ENCODE measurements at regions not wholly inside any gene's neighbourhood (a gene's known extent, or its start where the extent isn't known, plus 50 kb on each side); places are given as distances from the start of the nearest gene placed in this dataset.

DNA sequence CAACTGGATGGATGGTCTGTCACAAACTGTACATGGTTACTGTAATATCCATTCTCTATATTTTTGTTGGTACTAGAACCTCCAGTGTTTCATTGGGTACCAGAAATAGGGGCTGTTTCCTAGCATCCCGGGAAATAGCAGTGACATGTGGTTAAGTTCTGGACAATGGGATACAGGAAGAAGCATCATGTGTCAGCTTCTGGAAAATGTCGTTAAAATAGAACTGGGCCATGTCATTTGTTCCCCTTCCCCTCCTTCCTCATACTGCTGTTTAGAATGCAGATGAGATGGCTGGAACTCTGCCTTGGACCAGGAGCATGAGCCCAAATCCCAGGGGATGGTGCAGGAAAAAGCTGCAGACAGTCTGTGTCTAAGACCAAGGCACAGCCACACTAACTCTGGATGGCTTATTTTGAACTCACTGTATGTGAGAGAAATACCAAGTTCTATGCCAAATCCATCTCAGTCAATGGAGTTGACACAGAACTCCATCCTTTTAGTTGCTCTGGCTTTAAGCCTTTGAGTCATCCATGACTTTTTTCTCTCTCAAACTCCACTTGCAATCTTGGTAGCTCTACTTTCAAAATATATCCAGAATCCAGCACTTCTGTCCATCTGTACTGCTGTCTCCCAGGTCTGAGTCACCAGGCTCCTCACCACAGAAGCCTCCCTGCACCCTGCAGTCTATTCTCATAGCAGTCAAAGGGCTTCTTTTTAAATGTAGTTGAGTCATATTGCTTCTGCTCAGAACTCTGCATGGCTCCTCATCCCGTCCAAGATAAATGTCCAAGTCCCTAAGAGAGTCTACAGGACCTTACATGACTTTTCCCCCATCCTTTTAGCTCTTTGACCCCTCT, 184.2 kb downstream of the NSG2 start:
- DNase-seq (ENCODE audit: low read depth in 1 of 2, low spot score in 1 of 2): no peak

DNA sequence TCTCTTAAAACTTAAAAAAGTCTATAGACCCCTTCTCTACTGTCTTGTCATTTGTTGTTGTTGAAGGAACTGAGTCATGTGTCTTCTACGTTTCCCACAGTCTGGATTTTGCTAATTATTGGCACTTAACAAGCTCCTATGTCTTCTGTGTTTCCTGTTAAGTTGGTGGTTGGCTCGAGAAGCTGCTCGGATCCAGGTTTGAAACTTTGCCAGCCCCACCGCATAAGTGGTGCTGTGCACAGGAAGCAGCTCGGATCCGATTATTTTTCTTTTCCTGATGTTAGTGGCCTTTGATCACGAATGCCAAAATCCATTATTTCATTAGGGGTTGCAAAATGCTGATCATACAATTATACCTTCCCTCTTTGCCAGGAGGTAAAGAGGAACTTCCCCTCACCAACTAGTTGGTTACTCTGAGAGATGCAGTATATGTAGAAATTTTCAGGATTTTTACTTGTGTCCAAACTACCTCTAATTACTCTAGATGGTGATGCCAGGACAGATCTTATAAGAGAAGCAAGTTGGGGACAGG, 186.5 kb downstream of the NSG2 start:
- DNase-seq (ENCODE audit: low read depth in 1 of 2, low spot score in 1 of 2): no peak

DNA sequence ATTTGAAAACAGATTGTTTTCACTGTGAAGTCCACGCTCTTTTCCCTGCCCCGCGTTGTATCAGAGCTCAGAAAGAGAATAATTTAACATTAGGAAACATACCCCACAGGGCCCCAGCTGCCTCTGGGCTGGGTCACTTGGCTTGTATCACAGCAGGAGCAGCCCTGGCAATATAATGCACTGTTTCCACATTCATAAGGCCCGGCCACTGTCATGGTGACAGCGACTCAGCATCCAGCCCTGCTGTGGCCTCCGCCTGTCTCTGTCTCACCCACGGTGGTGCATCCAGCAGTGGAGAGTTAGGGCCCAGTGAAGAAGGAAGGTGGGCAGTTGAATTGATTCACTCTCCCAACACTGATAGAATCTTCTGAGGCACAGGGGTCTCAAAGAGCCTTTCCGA, 188.9 kb downstream of the NSG2 start:
- DNase-seq (ENCODE audit: low read depth in 1 of 2, low spot score in 1 of 2): no peak

DNA sequence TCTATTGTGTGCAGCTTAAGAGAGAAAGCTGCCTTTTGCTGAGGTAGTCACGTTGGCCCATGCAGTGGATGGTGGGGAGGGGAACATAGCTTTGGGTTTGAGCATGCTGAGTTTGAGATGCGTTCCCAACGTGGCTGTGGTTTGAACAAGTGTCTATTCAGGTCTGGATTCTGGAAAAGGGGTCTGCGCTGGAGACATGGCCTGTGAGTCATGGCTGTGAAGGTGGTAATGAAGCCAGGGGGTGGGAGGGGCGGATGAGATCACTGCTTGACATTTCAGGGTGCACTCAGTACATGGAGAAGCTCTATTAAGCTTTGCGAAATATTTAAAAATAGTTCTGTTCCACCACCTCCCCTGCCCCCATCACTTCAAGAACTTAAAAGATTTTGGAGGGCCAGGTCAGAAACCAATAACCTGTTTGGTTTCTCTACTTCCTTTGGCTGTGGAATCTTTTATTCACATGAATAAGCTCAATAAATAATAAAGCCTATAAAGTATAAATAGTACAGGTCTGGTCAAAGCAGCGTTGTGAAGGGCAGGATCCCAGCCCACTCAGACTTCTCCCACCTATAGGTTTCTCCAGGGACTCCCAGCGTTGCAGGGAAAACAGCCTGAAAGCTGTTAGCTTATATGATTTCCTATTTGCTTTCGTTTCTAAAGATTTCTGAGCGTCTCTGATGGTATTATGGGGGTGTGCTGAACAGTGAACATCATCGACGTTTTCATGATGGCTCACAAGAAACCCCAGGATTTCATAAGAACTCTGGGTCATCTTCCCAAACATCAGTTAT, 189.9 kb downstream of the NSG2 start:
- no peak for DNase-seq (ENCODE audit: low read depth in 1 of 2, low spot score in 1 of 2)

DNA sequence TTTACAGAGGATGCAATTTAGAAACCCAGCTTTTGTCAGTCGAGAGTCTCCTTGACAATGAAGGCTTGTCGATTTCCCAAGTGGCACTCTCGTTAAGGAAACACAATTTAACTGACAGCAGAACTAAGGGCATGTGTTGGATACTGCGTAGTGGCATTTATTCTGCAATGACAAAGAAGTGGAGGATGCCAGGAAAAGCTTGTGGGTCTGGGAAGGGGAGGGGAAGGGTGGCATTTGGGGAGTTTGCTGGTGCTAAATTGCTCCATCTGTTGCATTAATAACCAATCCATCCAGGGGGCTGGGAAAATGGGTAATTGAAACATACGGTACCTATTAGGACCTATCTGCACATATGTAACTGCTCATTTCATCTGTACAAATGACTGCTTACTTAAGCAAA, 190.6 kb downstream of the NSG2 start:
- DNase-seq (ENCODE audit: low read depth in 1 of 2, low spot score in 1 of 2): no peak

DNA sequence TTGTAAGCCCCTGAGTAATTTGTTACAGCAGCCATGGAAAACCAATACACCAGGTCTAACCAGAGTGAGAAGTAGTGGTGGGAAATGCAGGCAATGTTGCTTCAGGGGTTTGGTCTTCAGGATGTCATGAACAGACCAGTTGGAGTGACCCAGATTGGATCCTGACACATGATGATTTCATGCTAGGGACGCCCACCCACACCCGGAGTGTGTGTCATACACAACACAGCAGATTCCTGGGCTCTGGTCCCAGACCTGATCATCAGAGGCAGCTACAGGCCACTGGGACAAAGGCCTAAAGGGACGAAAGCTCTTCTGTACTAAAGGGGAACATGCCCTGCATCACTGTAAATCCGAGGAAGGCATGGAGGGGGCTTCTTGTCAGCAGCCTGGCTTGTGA, 194.2 kb downstream of the NSG2 start:
- DNase-seq (ENCODE audit: low read depth in 1 of 2, low spot score in 1 of 2): no peak

DNA sequence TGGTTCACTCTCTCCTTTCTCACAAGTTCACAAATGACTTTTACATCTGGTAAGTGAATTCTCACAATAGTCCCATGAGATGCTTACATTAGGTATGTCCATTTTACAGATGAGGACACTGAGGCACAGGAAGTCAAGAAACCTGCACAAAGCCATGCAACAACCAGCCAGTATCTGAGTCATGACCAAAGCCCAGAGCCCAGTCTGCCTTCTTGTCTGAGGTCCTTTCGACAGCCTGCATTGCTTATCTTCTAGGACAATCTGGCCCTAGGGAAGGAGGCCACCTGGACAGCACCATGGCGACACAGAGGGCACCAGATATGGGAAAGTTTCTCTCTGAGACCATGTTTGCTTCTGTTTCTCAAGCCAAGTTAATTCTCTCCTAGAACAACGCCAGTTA, 197.1 kb downstream of the NSG2 start:
- no peak for DNase-seq (ENCODE audit: low read depth in 1 of 2, low spot score in 1 of 2)

DNA sequence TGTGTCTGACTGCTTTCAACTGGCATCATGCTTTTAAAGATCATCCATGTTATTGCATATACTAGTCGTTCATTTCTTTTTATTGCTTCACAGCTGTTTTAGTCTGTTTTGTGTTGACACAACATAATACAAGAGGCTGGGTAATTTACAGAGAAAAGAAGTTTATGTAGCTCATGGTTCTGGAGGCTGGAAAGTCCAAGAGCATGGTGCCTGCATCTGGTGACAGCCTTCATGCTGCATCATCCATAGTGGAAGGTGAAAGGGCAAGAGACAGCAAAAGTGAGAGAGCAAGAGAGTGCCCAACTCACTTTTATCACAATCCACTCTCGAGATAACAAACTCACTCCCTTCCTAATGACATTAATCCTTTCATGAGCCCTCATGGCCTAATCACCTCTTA, 198.4 kb downstream of the NSG2 start:
- no peak for DNase-seq (ENCODE audit: low read depth in 1 of 2, low spot score in 1 of 2)

DNA sequence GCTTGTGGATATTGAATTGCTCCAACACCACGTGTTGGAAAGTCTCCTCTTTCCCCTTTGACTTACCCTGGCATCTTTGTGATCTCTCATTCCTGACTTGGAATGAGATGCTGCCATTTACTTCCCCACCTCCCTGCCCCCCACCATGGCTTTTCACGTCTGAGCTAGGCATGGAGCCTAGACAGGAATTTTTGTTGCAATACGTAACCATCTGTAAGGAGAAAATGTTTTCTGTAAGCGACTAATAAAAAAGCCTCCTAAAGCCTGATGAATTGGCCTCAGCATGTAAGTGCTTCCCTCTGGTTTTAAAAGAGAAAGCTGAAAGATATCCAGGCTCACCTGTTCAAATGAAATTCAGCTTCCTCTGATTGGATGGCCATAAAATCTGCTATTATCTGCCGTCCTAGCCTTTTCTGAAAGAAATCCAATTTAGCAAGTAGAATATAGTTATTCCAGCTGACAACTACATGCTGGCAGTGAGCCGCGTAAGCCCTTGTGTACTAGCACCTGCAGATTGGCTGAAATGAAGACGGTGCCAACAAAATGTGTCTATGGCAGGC, 200.1 kb downstream of the NSG2 start:
- DNase-seq (ENCODE audit: low read depth in 1 of 2, low spot score in 1 of 2): no peak

DNA sequence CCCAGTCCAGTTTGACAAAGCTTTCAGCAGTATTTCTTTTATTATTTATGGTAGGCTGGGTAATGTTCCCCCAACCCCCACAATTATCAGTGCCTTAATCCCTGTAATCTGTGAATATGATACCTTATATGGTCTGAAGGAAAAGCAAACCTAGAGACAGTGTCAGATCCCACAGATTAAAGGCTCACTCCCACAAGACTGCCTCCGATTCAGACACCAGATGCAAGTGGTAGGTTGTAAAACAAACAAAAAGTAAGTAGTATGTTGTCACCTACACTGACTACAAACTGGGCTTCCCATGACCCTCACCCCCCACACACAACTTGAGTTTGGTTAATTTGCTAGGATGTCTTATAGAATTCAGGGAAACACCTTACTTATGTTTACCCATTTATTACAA, 201.2 kb downstream of the NSG2 start:
- DNase-seq (ENCODE audit: low read depth in 1 of 2, low spot score in 1 of 2): no peak

DNA sequence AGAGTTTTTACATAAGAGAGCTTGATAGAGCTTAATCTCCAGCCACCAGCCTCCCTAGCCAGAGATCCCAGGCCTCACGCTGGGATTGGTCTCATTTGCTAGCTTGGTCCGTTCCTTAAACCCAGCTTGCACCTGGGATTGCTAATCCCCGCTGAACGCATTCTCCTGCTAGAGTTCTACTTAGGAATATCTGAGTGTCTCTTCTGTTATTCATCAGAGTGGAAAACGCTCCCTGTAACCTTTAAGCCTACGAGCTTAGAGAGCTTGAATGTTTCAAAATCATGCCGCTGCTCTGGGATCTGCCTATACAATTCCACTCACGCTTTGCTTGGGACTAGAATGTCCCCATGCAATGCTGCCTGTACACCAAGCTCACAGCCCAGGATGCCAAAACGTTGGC, 201.8 kb downstream of the NSG2 start:
- DNase-seq (ENCODE audit: low read depth in 1 of 2, low spot score in 1 of 2): no peak

DNA sequence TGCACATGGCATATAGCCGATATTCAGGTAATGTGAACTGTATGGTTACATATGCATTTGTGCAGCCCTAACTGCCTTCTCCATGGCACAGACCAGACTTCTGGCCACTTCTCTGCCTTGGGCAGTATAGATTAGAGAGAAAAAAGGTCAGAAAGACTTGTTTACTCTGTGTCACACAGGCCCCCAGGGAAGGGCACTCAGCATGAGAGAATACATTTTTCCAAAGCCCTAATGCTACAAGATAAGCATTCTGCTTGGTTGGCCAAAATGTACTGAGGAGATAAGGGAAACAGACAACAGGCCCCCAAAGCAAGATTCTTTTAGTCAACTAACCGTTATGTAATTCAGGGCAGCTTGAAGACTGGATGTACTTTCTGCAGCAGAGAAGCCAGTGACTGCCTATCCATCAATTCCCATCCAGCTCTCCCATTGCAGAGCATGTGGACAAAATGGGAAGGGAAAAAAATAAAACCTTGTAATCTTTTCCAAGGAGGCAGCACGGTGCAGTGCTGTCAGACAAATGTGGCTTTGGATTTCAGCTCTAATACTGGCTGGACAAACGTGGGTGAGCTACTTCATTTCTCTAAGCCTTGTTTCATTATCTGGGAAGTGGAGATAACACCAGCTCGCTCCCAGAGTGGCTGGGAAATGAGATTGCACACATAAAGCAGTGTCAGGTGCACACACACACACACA, 205.9 kb downstream of the NSG2 start:
- no peak for DNase-seq (ENCODE audit: low read depth in 1 of 2, low spot score in 1 of 2)

DNA sequence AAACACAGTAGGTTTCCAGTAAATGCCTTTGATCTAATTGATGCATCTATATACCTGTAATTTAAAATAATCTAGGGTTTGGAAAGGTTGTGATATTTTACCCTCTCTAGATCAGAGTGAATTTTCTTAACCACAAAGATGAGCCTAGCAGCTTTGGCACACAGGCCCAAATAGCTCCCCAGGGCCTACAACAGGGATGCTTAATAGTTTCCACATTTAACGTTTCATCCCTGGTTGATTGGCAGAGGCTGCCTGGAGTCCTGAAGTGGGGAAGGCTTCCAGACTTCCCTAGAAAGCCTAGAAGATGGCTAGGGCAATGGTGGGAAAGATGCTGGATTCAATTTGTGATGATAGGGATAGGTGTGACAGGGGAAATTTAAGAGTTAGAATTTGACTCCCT, 206.6 kb downstream of the NSG2 start:
- no peak for DNase-seq (ENCODE audit: low read depth in 1 of 2, low spot score in 1 of 2)

DNA sequence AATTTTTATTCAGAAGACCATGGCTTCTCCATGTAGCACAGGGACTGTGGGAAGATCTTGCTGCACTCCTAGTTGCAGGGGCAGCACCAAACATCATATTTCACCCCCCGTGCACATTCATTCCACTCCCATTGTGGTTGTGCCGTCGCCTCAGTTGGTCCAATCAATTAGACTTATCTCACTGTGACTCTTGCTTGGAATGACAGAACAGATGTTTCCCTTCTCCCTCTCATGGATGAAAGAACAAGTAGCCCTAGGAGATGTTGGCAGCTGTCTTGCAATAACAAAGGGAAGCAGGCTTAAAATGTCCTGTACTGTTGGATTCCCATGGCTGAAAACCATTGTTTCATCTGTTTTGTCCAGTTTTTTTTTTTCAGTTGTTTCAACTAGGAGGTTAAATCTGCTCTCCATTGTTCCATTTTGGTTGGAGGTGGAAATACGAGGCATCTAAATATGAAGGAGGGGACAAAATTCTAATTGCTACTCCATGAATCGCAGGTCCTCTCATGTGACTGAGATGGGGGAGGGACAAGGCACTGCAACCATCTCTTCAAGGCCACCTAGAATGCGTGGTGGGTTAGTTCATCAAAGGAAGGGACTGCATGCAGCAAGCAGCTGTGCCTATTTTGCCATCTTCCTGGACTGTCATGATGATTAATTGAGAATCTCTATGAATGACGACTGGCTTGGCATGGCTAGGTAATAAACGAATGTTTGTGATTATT, 214.4 kb downstream of the NSG2 start:
- no peak for DNase-seq (ENCODE audit: low read depth in 1 of 2, low spot score in 1 of 2)

DNA sequence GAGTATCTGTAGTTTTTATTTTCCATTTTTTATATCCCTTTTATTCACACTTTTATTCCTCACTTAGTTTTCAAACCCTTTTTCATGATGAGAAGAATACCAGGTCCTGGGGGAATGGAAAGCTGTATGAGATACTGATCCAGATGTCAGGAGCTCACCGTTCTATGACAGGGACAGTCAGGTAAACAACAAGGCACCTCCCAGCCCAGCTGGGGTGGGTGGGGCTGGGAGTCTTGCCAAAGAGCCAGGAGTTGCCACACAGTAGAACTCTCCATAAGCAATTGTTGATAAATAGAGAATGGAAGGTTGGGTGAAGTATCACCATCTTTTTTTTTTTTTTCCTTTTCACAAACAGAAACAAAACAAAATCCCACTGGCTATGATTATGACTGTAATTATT, 225.8 kb downstream of the NSG2 start:
- DNase-seq (ENCODE audit: low read depth in 1 of 2, low spot score in 1 of 2): no peak

DNA sequence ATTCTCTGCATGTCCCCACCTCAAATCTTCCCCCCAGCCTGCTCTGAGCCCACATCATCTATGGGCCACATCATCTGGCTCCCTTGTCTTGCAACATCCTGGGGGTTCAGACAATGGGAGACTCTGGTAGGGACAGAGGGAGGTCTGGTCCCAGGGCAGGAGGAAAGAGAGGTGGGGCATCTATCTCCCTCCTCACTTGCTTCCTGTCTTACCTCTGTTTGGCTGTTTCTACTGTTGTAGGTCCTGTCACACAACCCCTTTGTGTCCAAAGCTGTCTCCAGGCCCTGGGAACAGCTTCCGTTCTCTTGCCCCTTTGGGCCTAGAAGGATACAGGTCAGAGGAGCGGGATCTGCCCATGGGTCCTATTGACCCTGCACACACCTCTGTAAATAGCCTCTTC, 227.2 kb downstream of the NSG2 start:
- DNase-seq (ENCODE audit: low read depth in 1 of 2, low spot score in 1 of 2): no peak

DNA sequence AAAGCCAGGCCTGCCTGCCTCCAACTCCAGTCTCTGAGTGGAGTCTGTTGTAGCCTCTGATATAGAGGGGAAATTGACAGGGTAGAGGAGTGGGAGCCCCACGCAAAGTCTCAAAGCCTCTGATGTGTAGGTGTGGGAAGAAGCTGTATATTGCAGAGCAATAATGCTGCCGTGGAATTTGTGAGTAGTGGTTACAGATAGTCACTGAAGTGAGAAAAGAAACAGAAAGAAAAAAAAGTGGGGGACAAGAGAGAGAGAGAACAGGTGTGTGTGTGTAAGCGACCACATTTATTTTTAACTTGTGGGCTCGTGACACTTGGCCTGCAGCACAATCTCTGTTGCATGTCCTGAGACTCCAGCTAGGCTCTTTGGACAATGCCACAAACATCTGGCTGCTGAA, 227.8 kb downstream of the NSG2 start:
- DNase-seq (ENCODE audit: low read depth in 1 of 2, low spot score in 1 of 2): no peak

DNA sequence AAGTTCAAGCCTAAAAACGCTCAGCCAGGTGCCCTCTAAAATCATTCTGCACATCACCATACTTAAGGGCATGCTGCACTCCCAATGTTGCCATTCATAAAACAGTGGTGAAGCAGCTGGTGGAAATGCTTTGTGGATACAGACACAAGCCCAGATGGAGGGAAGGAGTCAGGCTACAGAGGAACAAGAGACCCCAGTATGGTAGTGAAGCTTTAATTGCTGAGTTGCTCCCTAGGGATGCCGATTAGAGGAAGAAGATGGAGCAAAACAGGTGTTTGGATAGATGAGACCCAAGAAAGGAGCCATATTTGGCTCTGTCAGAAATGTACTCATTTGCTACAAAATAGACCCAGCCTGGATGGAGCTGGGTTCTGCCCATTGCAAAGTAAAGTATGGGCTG, 230.5 kb downstream of the NSG2 start:
- no peak for DNase-seq (ENCODE audit: low read depth in 1 of 2, low spot score in 1 of 2)

DNA sequence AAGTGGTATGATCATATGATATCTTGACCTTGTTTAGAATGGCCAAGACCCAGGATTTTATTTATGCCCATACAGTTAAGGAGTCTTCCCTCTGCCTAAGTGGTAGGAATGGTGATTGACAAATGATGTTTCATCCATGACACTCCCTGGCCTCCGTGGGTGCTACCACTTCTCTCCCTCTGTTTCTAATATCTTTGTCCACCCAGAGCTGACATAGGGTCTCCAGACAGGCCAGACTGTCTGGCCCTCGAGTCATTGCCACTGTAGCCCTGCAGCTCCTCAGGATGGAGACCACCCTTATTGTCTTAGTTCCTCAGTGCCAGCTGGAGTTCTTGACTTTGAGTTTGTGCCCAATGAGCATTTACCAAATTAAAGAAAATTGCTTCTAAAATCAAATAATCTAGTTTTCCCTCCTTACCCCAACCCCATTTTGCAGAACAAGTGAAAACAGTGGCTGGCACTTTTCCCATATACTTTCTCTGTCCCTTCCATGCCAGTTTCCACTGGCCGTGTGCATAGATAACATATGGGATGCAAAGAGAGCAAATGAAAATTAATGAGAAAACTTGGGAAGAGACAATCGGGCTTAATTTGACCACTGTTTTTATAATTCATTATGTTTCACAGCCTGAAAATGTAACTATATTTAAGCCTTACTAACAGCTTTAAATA, 235.7 kb downstream of the NSG2 start:
- no peak for DNase-seq (ENCODE audit: low read depth in 1 of 2, low spot score in 1 of 2)

DNA sequence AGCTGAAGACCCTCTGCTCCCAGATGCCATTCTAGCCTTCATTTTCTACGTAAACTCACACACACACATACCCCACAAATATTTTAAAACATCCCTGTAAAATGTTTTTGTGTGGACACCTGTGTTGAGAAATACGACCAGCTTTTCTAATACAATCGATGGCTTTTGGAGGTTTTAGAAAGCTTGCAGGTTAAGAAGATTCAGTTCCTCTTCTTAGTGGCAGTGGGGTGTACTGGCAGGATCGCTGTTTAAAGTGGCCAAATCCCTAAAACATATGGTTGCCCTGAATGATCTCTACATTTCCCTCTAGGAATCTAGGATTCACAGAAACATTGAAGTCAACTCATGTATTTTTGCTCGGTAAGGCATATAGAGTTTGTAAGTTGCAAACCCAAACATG, 236.3 kb downstream of the NSG2 start:
- no peak for DNase-seq (ENCODE audit: low read depth in 1 of 2, low spot score in 1 of 2)

Data from activated T-helper 1 cell treated with anti-CD3 and anti-CD28 coated beads, Interleukin-2, amount 50 U/mL, for 16 hours (primary cell).